Brain pericyte (primary cell): ENCODE measurements at regions not wholly inside any gene's neighbourhood (a gene's known extent, or its start where the extent isn't known, plus 50 kb on each side); places are given as distances from the start of the nearest gene placed in this dataset.
"Not testable (repeated sequence)": the region's sequence is repeated elsewhere in the genome, so short reads cannot be mapped to it uniquely, and the experiment has no call there.

Source experiments
- DNase-seq: peaks from one replicate; pipeline ENCODE4 v3.0.0-alpha.2; 2012; ENCODE audit warnings: low read depth, low spot score

- no peak for DNase-seq
These were observed 531.2 kb downstream of the KCNA4 start for GRCh38 chr11:29485641-29486040.

- no peak for DNase-seq
These were observed 532.3 kb downstream of the KCNA4 start for GRCh38 chr11:29484548-29484947.

GRCh38 chr11:29483831-29484230 lies 533.0 kb downstream of the KCNA4 start:
- no peak for DNase-seq

GRCh38 chr11:29482510-29482909 lies 534.3 kb downstream of the KCNA4 start:
- no peak for DNase-seq

- DNase-seq = no peak
These were observed 535.1 kb downstream of the KCNA4 start for GRCh38 chr11:29481738-29482137.

GRCh38 chr11:29480981-29481380 lies 535.8 kb downstream of the KCNA4 start:
- no peak for DNase-seq

GRCh38 chr11:29458252-29458651 lies 558.6 kb downstream of the KCNA4 start:
- DNase-seq = no peak

GRCh38 chr11:29452146-29452545 lies 564.7 kb downstream of the KCNA4 start:
- DNase-seq = no peak

GRCh38 chr11:29449281-29450074 lies 567.4 kb downstream of the KCNA4 start:
- DNase-seq = no peak

- DNase-seq = no peak
These were observed 568.5 kb downstream of the KCNA4 start for GRCh38 chr11:29448246-29448877.

GRCh38 chr11:29447821-29448220 lies 569.0 kb downstream of the KCNA4 start:
- DNase-seq = no peak

GRCh38 chr11:29446132-29446531 lies 570.7 kb downstream of the KCNA4 start:
- no peak for DNase-seq

- not testable (repeated sequence) for DNase-seq
These were observed 571.6 kb downstream of the KCNA4 start for GRCh38 chr11:29445191-29445590.

- DNase-seq = no peak
These were observed 578.0 kb downstream of the KCNA4 start for GRCh38 chr11:29438815-29439214.

- DNase-seq = no peak
These were observed 581.4 kb downstream of the KCNA4 start for GRCh38 chr11:29435421-29435820.

- DNase-seq = no peak
These were observed 584.0 kb downstream of the KCNA4 start for GRCh38 chr11:29432719-29433325.

- no peak for DNase-seq
These were observed 611.5 kb downstream of the KCNA4 start for GRCh38 chr11:29405305-29405704.

GRCh38 chr11:29395555-29396072 lies 621.2 kb downstream of the KCNA4 start:
- DNase-seq = no peak

- DNase-seq = no peak
These were observed 627.0 kb downstream of the KCNA4 start for GRCh38 chr11:29389793-29390192.

GRCh38 chr11:29373725-29374124 lies 643.1 kb downstream of the KCNA4 start:
- no peak for DNase-seq

- no peak for DNase-seq
These were observed 648.7 kb downstream of the KCNA4 start for GRCh38 chr11:29368126-29368525.

- DNase-seq = no peak
These were observed 652.8 kb downstream of the KCNA4 start for GRCh38 chr11:29364006-29364405.

GRCh38 chr11:29361369-29361768 lies 655.5 kb downstream of the KCNA4 start:
- DNase-seq = no peak
